Activated CD4-positive, alpha-beta T cell treated with anti-CD3 and anti-CD28 coated beads, Interleukin-2, amount 50 U/mL, for 1 hour (primary cell): ENCODE measurements at regions not wholly inside any gene's neighbourhood (a gene's known extent, or its start where the extent isn't known, plus 50 kb on each side); places are given as distances from the start of the nearest gene placed in this dataset.
"Not testable (repeated sequence)": the region's sequence is repeated elsewhere in the genome, so short reads cannot be mapped to it uniquely, and the experiment has no call there.

Source experiments
- DNase-seq: peaks from one replicate; pipeline ENCODE4 v3.0.0-alpha.2; 2020

DNA sequence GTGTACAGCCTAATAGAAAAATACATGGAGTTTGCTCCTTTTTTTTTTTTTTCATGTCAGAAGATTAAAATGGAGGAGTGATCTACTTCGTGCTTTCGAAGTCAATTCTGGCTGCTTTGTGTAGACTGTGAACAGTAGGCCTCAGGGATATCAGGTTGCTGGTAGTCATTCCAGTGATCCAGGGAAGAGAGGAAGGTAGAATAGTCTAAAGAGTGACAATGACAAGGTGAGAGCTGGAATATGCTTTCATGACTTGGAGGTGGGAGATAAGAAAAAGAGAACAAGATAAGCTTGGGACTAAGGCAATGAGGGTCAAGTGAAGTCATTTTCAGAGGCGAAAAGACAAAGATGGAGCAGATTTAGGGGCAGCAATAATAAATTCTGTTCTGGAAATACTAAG lies 111.3 kb upstream of the MIR17HG start:
- no peak for DNase-seq

- DNase-seq, result no peak
These were observed 110.6 kb upstream of the MIR17HG start for GRCh38 chr13:91236921-91237320.

- no peak for DNase-seq
These were observed 109.5 kb upstream of the MIR17HG start for GRCh38 chr13:91238036-91238435.

- no peak for DNase-seq
These were observed 107.1 kb upstream of the MIR17HG start for GRCh38 chr13:91240341-91240740.

- no peak for DNase-seq
These were observed 106.1 kb upstream of the MIR17HG start for GRCh38 chr13:91241221-91241933.

GRCh38 chr13:91242652-91243051 lies 104.8 kb upstream of the MIR17HG start:
- DNase-seq, result no peak

- DNase-seq, result no peak
These were observed 102.2 kb upstream of the MIR17HG start for GRCh38 chr13:91245288-91245687.

DNA sequence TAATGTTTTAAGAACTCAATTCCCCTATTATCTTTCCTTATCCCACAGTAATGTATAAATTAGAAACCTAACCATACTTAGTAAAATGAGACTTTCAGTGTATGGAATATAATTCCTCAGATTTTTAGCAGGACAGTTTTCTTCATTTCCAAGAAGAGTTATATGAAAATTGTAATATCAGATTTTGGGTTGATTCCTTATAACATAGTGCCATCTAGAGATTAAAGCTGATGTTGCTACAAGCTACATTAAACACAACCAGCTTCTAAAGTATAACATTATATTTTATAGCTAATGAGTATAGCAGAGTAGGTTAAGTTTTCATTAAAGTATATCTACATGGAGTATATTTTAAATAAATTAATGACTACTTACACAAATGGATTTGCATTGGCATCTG lies 99.7 kb upstream of the MIR17HG start:
- no peak for DNase-seq

GRCh38 chr13:91248249-91248648 lies 99.2 kb upstream of the MIR17HG start:
- no peak for DNase-seq

GRCh38 chr13:91249370-91249769 lies 98.1 kb upstream of the MIR17HG start:
- DNase-seq, result no peak

- DNase-seq, result no peak
These were observed 97.6 kb upstream of the MIR17HG start for GRCh38 chr13:91249861-91250260.

GRCh38 chr13:91251573-91251972 lies 95.9 kb upstream of the MIR17HG start:
- DNase-seq, result not testable (repeated sequence)

GRCh38 chr13:91264484-91264883 lies 83.0 kb upstream of the MIR17HG start:
- no peak for DNase-seq

GRCh38 chr13:91269237-91269636 lies 78.2 kb upstream of the MIR17HG start:
- no peak for DNase-seq

GRCh38 chr13:91270031-91270430 lies 77.5 kb upstream of the MIR17HG start:
- no peak for DNase-seq

GRCh38 chr13:91272235-91272777 lies 75.2 kb upstream of the MIR17HG start:
- no peak for DNase-seq

- no peak for DNase-seq
These were observed 73.8 kb upstream of the MIR17HG start for GRCh38 chr13:91273675-91274074.

GRCh38 chr13:91277013-91277676 lies 70.3 kb upstream of the MIR17HG start:
- no peak for DNase-seq

- no peak for DNase-seq
These were observed 69.2 kb upstream of the MIR17HG start for GRCh38 chr13:91278291-91278690.

DNA sequence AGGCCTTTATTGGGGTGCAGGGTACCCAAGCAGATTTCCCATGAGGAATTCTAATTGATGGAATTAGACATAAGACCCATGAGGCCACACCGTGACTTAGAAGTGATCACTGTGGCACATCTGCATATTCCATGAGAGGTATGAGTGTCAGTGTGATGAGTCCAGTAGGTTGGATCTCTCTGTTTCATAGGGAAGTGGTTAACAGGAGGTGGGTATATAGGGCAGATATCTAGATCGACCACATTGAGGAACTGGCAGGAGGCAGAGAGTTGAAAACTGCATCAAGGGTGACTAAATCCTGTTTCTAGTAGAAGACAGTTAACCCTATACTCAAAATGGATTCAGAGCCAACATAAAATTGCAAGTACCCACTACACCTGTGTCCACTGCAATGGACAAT lies 68.6 kb upstream of the MIR17HG start:
- DNase-seq, result no peak

DNA sequence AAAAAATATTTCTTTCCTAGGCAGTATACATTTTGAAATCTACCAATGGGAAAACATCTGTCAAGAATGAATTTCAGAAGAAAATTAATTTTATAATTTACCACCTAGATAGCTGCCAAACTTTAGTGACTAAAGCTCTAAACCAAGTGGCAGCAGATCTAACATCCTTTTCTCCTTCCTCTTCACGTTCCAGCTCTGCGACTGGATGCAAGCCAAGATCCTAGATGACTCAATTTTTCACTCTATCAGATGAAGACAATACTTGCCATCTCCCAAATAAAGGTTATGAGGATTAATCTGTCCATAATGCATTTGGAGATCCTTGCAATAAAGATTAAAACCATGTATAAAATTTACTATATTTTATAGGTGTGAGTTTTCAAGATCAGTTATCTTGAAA lies 66.7 kb upstream of the MIR17HG start:
- DNase-seq, result no peak

DNA sequence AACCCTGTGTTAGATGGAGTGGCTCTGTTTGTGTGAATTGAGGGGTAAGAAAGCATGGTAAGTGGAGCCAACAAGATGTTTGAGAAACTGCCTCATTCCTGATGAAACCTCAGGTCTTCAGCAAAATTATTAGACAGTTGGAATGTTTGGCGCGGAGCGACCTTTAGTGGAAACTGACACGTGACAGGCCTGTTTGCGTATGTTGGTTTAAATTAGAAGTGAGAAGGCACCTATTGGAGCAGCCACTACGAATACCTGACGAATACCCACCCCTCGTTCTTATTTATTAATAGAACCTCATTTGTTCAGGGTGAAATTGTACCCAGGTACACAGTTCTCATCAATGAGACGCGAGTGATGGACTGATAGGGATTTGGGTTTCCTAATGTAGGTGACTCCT lies 63.2 kb upstream of the MIR17HG start:
- no peak for DNase-seq

DNA sequence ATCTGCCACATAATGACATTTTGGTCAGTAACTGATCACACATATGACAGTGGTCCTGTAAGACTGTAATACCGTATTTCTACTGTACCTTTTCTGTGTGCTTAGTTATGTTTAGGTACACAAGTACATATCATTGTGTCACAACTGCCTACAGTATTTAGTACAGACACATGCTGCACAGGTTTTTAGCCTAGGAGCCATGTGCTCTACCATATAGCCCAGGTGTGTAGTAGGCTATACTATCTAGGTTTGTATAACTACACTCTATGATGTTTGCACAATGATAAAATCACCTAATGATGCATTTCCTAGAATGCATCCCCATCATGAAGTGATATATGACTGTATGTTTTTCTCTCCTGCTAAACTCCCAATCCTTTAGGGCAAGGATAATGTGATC lies 61.2 kb upstream of the MIR17HG start:
- DNase-seq, result no peak

DNA sequence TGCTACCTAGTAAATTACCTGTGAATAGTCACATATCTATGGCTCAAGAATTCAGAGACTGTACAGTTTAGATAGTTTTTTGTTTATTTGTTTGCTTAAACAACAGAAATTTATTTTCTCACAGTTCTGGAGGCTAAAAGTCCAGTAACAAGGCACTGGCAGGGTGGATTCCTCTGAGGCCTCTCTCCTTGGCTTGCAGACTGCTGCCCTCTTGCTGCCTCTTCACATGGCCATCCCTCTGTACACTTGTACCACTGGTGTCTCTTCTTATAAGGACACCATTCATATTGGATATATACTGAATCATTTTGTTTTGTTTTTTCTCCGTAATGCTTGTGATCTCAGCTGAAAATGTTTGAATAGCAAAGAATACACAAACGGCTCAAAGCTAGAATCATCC lies 56.4 kb upstream of the MIR17HG start:
- DNase-seq, result no peak
